ENCODE measurements at regions not wholly inside any gene's neighbourhood (a gene's known extent, or its start where the extent isn't known, plus 50 kb on each side); places are given as distances from the start of the nearest gene placed in this dataset.

DNA sequence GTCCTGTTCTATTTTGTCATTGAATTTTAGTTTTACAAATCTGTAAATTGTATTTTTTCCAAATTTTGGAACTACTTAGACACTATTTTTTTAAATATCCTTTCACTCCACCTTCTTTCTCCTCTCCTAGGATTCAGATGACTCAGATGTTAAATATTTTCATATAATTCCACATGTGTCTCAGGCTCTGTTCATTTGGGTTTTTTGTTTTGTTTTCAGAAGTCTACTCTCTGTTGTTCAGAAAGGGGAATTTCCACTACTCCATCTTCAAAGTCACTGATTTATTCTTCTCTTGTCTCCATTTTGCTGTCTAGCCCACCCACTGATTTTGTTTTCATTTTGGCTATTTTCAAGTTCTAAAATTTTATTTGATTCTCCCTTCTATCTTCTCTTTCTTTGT, 264.0 kb upstream of the SLIT2 start:
- DNase-seq = no peak

DNA sequence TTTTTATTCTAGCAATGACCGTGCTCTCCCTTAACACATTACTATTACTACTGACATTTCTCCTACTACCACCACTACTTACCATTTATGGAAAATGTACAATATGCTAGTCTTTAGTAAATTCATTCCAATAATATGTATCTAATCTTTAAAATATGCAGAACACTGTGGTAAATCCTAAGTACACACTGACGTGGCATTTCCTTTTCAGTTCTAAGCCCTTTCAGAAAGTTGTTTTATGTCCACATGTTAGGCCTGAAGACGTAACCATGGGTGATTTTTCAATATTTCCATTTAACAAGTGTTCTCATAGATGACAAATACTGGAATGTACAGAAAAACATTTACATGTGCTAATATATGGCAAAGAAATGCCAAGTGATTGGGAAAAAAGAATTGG, 268.6 kb upstream of the SLIT2 start:
- DNase-seq = no peak

DNA sequence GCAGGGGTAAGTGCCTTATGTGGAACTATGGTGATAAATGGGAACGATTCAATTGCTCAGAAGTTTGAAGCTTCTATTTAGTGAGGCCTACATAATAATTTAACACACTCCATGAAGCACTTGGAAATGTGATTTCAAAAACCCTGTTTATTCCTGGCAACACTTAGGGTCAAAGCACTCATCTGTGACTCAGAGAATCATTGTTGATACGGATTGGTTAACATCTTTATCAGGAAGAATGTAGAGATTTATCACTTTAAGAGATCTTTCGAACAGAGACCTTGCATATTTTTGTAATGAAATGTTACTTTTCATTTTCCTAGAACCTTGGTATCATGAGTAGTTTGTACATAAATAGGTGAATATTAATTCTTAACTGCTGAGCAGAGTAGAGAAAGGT, 269.1 kb upstream of the SLIT2 start:
- no peak for DNase-seq

DNA sequence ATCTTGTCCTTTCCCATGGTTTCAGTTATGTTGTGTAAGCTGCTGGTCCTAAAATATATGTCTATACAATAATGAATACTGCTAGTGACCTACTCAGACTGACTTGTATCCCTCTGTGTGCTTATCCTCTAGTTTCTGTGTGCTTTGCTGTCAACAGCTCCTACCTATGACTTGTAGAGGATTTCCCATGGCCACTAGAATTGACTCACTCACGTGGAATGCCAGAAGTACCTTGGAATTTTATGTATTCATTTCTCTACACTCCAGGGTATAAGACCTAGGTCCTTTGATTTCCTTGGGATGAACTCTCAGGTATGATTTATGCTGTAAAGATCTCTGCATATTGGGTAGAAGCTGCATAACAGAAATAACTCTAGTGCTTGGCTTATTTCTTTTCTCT, 279.9 kb upstream of the SLIT2 start:
- no peak for DNase-seq

DNA sequence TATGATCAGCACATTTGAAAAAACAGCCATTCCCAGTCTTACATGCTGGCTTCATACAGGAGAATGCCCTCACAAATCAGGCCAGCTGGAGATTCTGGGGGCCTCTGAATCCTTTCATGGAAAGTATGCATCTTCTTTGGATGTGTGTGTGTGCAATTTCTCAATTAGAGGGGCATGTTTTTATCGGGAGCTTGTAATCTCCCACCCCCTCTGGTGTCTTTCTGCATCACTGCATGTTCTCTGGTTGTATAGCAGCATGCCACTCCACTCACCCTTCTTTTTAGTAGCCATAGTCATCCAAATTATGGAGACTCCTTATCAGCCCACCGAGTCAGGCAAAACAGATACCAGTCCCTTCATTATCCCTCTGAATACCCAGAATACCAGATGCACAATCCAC, 282.2 kb upstream of the SLIT2 start:
- no peak for DNase-seq

DNA sequence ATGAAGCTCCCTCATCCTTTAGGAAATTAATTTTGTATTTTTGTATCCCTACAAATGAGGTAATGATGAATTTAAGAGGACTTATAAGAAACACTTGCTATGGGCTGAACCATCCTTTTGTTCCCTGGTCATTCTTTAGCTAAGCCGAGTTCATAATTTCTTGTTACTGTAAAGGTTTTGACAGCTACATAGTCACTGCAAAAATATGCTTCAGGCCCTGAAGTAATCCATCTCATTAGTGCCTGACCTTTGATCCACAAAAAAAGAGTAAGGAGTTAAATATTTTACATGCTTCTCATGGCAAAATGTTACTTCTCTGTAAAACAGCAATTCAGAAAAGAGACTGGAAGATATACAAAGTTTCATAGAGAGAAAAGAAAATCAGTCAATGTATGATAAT, 290.6 kb upstream of the SLIT2 start:
- no peak for DNase-seq

DNA sequence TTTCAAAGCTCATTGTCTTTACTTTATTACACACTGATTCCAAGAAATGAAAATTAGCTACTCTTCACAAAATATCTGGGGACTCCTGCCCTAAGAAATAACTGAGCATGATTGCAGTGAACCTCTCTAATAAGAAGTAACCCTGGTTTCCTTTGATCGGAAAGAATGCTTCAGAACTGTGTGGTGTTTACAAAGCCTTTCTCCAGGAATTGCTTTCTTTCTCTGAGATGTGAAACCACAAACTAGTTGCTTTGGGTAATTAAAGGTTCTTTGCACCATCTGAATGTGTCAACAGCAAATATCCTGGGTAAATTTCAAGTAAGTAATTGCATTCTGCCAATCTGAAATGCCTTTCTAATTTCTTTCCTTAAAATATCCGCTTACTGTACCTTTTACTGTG, 292.9 kb upstream of the SLIT2 start:
- no peak for DNase-seq

DNA sequence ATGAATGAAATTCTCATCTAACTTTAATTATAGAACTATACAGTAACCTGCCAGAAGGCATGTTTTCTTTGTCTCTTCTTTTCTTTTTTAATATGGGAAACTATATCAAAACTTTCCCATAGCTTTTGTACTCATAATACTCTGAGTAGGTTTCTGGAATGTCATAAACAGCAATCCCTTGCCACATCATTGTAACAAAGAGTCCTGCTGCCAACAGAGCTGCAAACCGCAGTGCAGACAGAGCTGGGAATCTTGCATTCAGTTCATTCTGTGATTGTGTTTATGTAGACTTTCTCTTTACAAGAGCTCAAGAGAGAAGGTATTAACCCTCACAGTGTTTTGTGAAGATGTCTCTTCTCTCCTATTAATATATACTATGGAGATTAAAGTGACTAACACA, 304.4 kb upstream of the SLIT2 start:
- DNase-seq = no peak

DNA sequence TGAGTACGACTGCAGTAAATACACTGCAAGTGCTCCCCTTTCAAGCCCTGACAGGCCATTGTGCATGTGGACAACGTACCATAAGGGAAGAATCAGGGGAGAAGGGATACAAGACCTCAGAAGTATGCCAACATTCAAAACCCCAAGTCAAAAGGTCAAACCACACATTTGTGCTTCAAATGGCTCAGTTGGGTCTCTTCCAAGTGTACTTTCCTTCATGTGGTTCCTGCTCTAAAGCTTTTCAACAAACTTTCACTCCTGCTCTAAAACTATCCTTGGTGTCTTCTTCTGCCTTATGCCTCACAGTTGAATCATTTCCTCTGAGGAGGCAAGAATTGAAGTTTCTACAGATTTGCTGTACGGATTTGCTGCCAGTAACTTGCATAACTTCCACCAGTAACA, 305.7 kb upstream of the SLIT2 start:
- DNase-seq = no peak

DNA sequence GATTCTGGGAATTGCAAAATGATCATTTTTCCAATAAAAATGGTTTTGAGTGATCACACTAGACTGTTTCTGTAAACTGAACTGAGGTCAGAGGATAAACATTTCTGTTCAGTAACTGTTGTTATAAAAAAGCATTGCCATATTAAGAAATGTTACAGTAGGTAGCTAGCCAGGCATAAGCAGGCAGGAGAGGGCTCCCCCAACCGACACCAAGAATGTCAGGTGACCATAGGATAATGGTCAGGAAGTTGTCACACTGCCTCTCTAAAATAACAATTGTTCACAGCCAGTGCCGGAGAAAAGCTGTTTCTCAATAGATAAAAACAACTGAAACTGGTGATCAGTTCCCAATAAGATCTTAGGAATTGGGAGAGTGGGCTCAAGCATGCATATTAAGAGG, 306.2 kb upstream of the SLIT2 start:
- no peak for DNase-seq

DNA sequence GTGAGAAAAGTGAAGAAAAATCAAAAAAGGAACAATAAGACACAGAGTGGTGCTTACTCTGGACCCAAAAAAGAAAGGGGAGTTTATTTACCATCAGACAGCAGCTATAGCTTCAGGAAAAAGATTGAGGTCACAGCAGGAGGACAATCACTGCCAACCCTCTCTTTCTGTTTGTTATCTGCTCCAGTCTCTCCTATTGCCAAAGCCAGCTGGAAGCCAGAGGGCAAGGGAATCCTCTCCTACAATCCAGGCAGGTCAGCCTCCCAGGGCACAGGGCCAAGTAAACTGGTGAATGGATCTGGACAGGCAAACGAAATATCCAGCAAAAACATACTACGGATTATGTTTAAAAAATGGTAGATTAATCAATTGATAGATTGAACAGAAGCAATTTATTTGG, 306.9 kb upstream of the SLIT2 start:
- no peak for DNase-seq

DNA sequence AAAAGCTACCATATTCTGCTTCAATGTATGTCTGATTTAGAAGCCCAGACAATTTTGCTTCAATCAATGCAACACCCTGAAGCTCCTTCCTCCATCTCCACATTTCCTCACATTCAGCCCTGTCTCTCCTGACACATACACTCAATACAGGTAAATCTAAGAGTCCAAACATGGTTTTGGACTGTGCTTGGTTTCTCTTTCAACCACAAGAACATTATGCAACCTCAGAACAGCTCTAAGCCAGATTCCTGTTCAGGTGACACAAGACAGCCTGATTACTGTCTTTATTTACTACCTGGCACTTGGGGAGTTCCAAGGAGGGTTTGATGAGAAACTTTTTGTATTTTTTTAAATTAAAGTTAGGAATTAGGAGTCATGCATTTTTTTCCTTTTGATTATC, 307.5 kb upstream of the SLIT2 start:
- DNase-seq = no peak

DNA sequence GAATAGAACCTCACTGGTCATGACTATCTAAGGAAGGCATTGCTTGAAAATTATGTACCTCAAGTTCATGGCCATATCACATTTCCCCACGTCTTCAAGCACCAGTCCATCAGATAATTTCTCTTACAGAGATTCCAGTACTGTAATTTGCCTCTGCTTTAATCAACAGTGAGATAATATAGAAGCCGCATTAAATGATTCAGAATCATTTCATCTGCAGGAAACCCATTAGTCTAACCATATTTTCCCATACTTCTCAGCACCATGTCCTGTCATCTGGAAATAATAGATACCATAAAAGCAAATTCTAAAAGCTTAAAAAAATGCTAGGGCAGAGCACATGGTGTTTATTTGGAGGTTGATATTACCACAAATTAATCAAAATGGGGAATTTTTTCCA, 310.3 kb upstream of the SLIT2 start:
- no peak for DNase-seq

DNA sequence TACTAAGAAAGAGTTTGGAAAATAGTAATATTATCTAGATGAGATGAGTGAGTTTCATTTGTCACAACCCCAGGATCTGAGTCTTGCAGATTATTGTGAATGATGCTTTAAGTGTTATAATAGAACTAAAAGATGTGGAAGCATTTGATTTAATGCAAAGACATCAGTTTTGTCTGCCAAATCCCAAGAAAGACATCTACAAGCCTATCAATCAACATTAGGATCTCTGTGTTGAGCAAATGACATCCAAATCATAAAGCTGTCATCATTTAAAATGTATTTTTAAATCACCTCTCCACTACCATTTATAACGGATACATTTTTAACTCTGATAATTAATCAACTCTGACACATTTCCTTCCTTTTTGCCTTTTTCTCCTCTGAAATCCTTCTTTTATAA, 310.8 kb upstream of the SLIT2 start:
- no peak for DNase-seq

DNA sequence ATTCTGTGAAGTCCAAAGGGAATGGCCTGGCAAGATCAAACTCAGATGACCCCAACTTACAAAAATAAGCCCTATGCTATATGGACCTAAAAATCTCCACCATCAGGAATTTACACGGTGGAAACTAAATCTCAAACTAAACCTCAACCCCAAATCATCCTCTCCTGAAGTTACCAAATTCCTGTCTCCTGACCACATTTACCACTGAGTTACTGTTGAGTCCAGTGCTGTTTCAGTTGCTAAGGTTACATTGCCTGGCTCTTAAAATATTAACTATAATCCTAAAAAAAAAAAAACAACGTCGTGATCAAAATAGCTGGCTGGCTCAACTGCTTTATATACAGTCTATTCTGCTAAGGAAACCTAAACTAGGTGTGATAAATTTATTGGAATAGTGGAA, 315.2 kb upstream of the SLIT2 start:
- no peak for DNase-seq

DNA sequence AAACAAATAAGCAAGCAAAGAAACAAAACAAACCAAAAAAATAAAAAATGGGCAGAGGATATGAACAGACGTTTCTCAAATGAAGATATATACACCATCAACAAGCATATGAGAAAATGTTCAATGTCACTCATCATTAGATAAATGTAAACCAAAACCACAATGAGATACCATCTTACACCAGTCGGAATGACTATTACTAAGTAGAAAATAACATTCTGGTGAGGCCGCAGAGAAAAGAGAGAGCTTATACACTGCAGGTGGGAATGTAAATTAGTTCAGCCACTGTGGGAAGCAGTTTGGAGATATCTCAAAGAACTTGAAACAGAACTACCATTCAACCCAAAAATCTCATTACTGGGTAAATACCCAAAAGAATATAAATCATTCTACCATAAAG, 321.0 kb upstream of the SLIT2 start:
- no peak for DNase-seq

DNA sequence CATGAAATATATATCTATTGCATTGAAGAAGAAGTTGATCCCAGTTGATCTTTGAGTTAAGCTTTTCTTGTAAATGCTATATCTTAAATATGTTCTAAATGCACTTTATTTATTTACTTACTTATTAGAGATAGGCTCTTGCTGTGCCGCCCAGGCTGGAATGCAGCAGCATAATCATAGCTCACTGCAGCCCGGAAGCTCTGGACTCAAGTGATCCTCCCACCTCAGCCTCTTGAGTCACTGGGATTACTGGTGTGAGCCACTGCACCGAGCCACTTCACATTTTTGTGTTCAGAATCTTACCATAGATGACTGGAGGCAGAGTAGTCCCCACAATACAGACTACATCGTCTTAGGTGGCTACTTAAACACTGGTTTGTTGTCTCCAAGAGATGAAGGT, 324.3 kb upstream of the SLIT2 start:
- no peak for DNase-seq

DNA sequence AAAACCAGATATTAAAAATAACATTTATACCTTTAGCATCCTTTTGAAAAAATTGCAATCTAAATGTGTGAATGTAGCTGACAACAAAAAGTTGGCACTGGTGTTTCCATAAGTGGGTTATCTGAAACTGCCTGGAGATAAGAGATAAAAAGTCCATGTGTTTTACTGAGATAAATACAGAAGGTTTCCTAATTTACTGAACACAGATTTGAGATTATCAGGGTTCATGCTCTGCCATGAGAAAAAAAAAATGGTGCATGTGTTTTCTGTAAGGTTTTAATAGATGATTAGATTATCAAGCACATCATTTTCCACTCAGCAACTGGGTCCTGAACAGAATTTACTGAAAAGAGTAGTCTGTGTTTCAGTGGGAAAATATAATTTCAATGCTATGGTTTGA, 326.2 kb upstream of the SLIT2 start:
- no peak for DNase-seq

DNA sequence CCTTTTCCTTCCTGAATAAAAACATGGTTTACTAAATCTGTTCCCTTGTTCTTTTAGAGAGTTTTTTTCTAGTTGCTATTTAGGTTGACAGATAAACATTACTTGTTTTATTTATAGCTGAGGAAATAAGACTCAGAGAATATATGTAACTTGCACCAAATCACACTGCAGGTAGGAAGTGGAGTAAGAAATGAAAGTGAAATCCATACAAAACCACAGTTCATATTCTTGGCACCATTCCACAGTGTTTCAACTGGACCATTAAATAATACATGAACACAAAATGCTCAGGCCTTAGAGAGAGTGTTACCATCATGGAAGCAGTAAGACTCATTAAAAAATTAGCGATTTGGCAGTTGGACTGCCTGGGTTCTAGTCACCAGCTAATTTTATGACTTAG, 326.9 kb upstream of the SLIT2 start:
- DNase-seq = no peak

DNA sequence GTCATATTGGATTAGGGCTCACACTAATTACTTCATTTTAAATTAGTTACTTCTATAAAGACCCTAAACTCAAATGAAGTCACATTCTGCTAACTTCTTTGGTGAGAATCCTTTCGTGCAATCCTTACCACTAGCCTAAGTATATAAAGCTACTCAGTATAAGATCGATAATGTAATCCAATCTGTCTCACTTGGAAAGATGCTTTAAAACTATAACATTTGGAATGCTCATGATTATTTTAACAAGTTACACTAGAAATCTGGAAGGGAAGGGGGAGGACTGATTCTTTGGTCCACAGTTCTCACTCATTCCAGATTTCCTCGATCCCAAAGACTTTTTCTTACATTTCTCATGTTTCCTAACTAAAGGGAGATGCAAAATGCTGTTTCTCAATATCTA, 336.4 kb upstream of the SLIT2 start:
- DNase-seq = no peak

DNA sequence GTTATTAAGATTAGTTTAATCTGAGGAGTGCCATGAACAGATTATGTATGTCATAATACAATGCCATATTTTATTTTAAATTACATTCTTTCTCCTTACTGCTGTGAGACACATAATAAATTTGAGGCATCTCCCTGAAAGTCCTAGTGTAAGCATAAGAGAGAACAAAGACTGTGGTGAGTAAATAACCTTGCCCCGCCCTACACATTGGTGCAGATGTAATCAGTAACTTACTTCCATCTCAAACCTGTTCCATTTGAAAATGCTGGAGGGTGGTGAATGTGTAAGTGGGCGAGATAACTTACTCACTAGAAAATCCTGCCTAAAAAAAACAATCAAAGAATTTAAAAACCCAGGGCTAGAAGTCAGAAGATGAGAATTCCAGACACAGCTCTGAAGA, 338.1 kb upstream of the SLIT2 start:
- no peak for DNase-seq

DNA sequence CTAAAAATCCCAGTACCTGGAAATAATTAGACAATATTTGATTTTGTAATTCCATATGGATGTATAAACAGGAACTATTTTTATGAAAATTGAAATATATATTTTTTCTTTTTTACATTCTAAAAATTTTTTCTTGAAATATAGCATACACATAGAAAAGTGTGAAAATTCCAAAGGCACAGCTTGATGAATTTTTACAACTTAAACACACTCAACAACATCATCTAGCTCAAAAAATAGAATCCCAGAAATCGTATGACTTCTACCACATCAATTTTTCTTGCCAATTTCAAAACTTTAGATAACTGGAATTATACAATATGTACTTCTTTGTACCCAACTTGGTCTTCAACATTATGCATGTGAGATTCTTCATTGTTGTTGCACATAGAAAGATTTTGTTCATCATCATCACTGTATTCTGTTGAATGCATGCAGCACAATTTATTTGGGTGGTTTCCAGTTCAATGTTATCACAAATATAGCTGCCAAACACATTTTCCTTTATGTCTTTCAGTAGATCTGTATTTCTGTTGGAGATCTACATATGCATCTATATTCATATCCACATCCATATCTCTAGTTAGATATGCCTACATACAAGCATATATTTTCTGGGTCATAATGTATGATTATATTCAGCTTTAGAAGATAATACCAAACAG, 340.7 kb upstream of the SLIT2 start:
- no peak for DNase-seq

DNA sequence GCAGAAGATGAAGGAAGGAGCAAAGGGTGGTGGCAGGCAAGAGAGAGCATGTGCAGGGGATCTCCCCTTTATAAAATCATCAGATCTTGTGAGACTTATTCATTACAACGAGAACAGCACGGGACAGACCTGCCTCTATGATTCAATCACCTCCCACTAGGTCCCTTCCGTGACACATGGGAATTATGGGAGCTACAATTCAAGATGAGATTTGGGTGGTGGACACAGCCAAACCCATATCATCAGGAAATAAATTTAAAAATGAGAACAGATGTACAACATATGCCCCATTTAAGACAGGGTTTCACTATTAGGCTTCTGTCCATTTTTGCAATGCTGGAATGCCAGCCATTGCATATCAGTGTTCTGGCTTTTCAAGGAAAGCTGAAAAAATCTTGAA, 346.7 kb upstream of the SLIT2 start:
- no peak for DNase-seq

DNA sequence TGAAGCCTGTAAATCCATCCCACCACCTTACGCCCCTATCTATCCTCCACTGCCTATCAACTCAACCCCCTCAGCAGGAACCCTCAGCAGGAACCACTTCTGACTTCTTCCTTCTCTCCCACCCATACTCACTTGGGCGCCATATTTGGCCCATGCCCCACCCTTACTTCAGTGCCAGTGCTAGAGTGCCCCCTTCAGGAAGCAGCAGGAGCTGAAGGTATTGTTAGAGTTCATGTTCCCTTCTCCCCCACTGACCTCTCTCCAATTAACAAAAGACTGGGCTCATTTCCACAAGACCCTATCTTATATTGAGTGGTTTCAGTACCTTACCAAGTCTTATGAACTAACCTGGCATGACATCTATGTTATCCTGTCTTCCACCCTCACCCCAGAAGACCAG, 363.1 kb upstream of the SLIT2 start:
- peak; percentile 1 for DNase-seq

DNA sequence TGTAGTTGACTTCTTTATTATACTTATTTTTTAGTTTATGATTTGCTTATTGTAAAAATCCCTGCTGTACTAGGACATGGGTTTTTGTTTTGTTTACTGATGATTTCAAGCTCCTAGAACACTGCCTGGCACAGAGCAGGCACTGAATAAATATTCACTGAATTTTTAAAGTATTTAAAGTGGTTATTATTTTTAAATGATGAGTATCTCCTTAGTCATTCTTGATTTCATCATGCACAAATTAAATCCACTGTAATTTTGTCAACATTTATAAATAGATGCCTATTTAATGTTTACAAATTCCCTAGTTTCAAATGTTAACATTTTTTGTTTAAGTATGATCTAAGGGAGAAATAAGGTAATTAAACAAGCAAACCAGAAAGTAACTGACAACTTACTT, 367.9 kb upstream of the SLIT2 start:
- no peak for DNase-seq

DNA sequence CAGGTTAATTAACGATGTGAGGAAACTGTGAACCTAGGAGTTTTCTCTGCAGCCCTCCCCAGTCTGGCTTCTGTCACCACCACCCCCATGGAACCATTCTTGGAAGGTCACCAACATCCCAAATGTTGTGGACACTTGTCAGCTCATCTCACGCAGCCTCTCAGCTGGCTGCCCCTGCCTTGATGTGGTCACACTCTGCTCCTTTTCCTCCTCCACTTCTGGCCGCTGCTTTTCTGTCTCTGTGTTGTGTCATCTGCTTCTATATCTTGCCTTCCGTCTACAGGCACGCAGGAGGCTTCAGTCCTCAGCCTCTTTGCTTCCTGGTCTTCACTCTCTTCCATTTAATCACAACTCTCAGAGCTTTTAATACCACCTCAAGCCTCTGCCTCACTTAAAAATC, 371.5 kb upstream of the SLIT2 start:
- DNase-seq = no peak
